HEK293T (cell line): ENCODE measurements at regions not wholly inside any gene's neighbourhood (a gene's known extent, or its start where the extent isn't known, plus 50 kb on each side); places are given as distances from the start of the nearest gene placed in this dataset.

Source experiments
- ELF4 ChIP-seq: fragments of 450-650 bp; IDR thresholded peaks from 2 replicates; pipeline ENCODE4 v1.6.1; 2017; ENCODE audit warnings: antibody characterized with exemption
- SUZ12 ChIP-seq: fragments of 450-650 bp; IDR thresholded peaks from 2 replicates; pipeline ENCODE4 v1.6.1; 2016; ENCODE audit warnings: mild to moderate bottlenecking

- TF ChIP-seq SUZ12, result no peak
- TF ChIP-seq ELF4, result no peak
Measured at GRCh38 chr20:52880997-52881396, 91.2 kb upstream of the TSHZ2 start.
